Stimulated activated CD4-positive, alpha-beta T cell treated with anti-CD3 and anti-CD28 coated beads, Interleukin-1b, Interleukin-23, amount 100 ng/mL, for 24 hours (primary cell): ENCODE measurements at regions not wholly inside any gene's neighbourhood (a gene's known extent, or its start where the extent isn't known, plus 50 kb on each side); places are given as distances from the start of the nearest gene placed in this dataset.
"Not testable (repeated sequence)": the region's sequence is repeated elsewhere in the genome, so short reads cannot be mapped to it uniquely, and the experiment has no call there.

Experiments
- DNase-seq, 4 experiments: peaks; one replicate each; pipeline ENCODE4 v3.0.0-alpha.2; 2020; ENCODE audit warnings: low read depth in 4 of 4, low spot score in 1 of 4

- no peak for DNase-seq
Measured at GRCh38 chr2:83470928-83471327, 988.2 kb downstream of the SUCLG1 start.

GRCh38 chr2:83464444-83464843, 994.6 kb downstream of the SUCLG1 start:
- DNase-seq: no peak

GRCh38 chr2:83462881-83463280, 996.2 kb downstream of the SUCLG1 start:
- no peak for DNase-seq

GRCh38 chr2:83461135-83461534, 997.9 kb downstream of the SUCLG1 start:
- DNase-seq: no peak

GRCh38 chr2:83459456-83459855, 999.6 kb downstream of the SUCLG1 start:
- DNase-seq: no peak

- DNase-seq: no peak
Measured at GRCh38 chr2:83435989-83436388, 1023.1 kb downstream of the SUCLG1 start.

GRCh38 chr2:83420993-83421392, 1038.1 kb downstream of the SUCLG1 start:
- DNase-seq: no peak

GRCh38 chr2:83394134-83394904, 1064.8 kb downstream of the SUCLG1 start:
- DNase-seq: no peak

- DNase-seq: no peak
Measured at GRCh38 chr2:83388804-83389203, 1070.3 kb downstream of the SUCLG1 start.

GRCh38 chr2:83386549-83386948, 1072.5 kb downstream of the SUCLG1 start:
- DNase-seq: no peak

- DNase-seq: no peak
Measured at GRCh38 chr2:83378921-83379320, 1080.2 kb downstream of the SUCLG1 start.

GRCh38 chr2:83376731-83377130, 1082.3 kb downstream of the SUCLG1 start:
- no peak for DNase-seq

- no peak for DNase-seq
Measured at GRCh38 chr2:83370419-83370762, 1088.7 kb downstream of the SUCLG1 start.

GRCh38 chr2:83369601-83370418, 1089.3 kb downstream of the SUCLG1 start:
- no peak for DNase-seq

GRCh38 chr2:83368916-83369315, 1090.2 kb downstream of the SUCLG1 start:
- no peak for DNase-seq

- no peak for DNase-seq
Measured at GRCh38 chr2:83368461-83368860, 1090.6 kb downstream of the SUCLG1 start.

GRCh38 chr2:83365476-83365875, 1093.6 kb downstream of the SUCLG1 start:
- DNase-seq: no peak

GRCh38 chr2:83364264-83364663, 1094.8 kb downstream of the SUCLG1 start:
- DNase-seq: no peak

GRCh38 chr2:83363138-83363537, 1095.9 kb downstream of the SUCLG1 start:
- DNase-seq: not testable (repeated sequence)

GRCh38 chr2:83359336-83359735, 1099.7 kb downstream of the SUCLG1 start:
- no peak for DNase-seq

- no peak for DNase-seq
Measured at GRCh38 chr2:83342860-83343329, 1116.2 kb downstream of the SUCLG1 start.

GRCh38 chr2:83340424-83340823, 1118.7 kb downstream of the SUCLG1 start:
- no peak for DNase-seq
